ENCODE measurements at regions not wholly inside any gene's neighbourhood (a gene's known extent, or its start where the extent isn't known, plus 50 kb on each side); places are given as distances from the start of the nearest gene placed in this dataset.

- H3K27ac ChIP-seq, result no peak overlapping the region
- TF ChIP-seq ZFX (IDR thresholded peaks at IDR 0.05; ENCODE audit: borderline replicate concordance) (no peak), CTCF (IDR thresholded peaks at IDR 0.05) (no peak)
These were observed 166.3 kb upstream of the RTL1 start for GRCh38 chr14:101069666-101070362.

GRCh38 chr14:101070540-101071492 lies 167.3 kb upstream of the RTL1 start:
- H3K27ac ChIP-seq, result no peak overlapping the region
- TF ChIP-seq ZFX (IDR thresholded peaks at IDR 0.05; ENCODE audit: borderline replicate concordance), result no peak
- TF ChIP-seq CTCF (IDR thresholded peaks at IDR 0.05), result no peak

- TF ChIP-seq CTCF (IDR thresholded peaks at IDR 0.05) (no peak), ZFX (IDR thresholded peaks at IDR 0.05; ENCODE audit: borderline replicate concordance) (no peak)
- H3K27ac ChIP-seq, result no peak overlapping the region
These were observed 168.0 kb upstream of the RTL1 start for GRCh38 chr14:101071493-101071906.

- no peak for TF ChIP-seq CTCF (IDR thresholded peaks at IDR 0.05)
- no peak for TF ChIP-seq ZFX (IDR thresholded peaks at IDR 0.05; ENCODE audit: borderline replicate concordance)
- H3K27ac ChIP-seq, result no peak overlapping the region
These were observed 168.5 kb upstream of the RTL1 start for GRCh38 chr14:101072070-101072469.

GRCh38 chr14:101072531-101072930 lies 169.0 kb upstream of the RTL1 start:
- TF ChIP-seq ZFX (IDR thresholded peaks at IDR 0.05; ENCODE audit: borderline replicate concordance) (no peak), CTCF (IDR thresholded peaks at IDR 0.05) (no peak)
- H3K27ac ChIP-seq, result no peak overlapping the region

GRCh38 chr14:101072945-101073597 lies 169.5 kb upstream of the RTL1 start:
- no peak overlapping the region for H3K27ac ChIP-seq
- TF ChIP-seq ZFX (IDR thresholded peaks at IDR 0.05; ENCODE audit: borderline replicate concordance) (no peak), CTCF (IDR thresholded peaks at IDR 0.05) (no peak)

All from 22Rv1 (cell line).